Right lobe of liver (tissue), 4 donors: ENCODE measurements at regions not wholly inside any gene's neighbourhood (a gene's known extent, or its start where the extent isn't known, plus 50 kb on each side); places are given as distances from the start of the nearest gene placed in this dataset.

Experiments
- POLR2A ChIP-seq: fragments of 450-650 bp; IDR thresholded peaks from one replicate; pipeline ENCODE4 v1.6.1; 2017; ENCODE audit warnings: antibody characterized with exemption, mild to moderate bottlenecking
- TF ChIP-seq, protein P1 (sequence below), 4 donors: fragments of 200-600 bp in 3 of 4; fragments of 450-650 bp in 1 of 4; IDR thresholded peaks; one replicate each; pipeline versions ENCODE4 v1.5.1 to v1.8.0; 2016 to 2022; ENCODE audit warnings: antibody characterized with exemption in 4 of 4, mild to moderate bottlenecking in 2 of 4
- donor health status: DM: no; HTN: no; CAD: no.
- donor health status: DM: no; HTN: no; CAD: no.
- donor health status: DM: no; HTN: yes; CAD: no.

DNA sequence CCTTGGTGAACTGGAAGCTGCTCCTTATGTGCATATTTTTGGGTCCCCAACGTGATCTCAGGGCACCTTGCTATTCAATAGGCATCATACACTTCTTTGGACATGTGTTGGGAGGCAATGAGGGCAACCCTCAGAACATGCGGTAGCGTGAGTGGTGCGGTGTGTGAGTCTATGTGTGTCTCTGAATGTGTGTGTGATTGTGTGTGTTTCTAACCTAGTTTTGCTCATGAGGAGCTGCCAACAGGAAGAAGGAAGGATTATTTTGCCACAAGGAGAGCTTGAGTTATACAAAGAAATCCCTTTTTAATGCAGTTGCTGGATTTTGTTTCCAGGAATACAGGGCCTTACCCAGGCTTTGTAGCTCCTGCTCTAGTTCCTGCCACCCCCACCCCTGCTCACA lies 75.8 kb upstream of the ITGA6 start:
- TF ChIP-seq, protein P1, sequence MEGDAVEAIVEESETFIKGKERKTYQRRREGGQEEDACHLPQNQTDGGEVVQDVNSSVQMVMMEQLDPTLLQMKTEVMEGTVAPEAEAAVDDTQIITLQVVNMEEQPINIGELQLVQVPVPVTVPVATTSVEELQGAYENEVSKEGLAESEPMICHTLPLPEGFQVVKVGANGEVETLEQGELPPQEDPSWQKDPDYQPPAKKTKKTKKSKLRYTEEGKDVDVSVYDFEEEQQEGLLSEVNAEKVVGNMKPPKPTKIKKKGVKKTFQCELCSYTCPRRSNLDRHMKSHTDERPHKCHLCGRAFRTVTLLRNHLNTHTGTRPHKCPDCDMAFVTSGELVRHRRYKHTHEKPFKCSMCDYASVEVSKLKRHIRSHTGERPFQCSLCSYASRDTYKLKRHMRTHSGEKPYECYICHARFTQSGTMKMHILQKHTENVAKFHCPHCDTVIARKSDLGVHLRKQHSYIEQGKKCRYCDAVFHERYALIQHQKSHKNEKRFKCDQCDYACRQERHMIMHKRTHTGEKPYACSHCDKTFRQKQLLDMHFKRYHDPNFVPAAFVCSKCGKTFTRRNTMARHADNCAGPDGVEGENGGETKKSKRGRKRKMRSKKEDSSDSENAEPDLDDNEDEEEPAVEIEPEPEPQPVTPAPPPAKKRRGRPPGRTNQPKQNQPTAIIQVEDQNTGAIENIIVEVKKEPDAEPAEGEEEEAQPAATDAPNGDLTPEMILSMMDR (IDR thresholded peaks at IDR 0.05), result no peak
- no peak for TF ChIP-seq POLR2A
